GM21367 (cell line): ENCODE measurements at regions not wholly inside any gene's neighbourhood (a gene's known extent, or its start where the extent isn't known, plus 50 kb on each side); places are given as distances from the start of the nearest gene placed in this dataset.

Experiments used
- ATAC-seq: cut with Tn5 transposase; IDR thresholded peaks from one replicate; pipeline ENCODE4 v1.9.1; 2021; ENCODE audit not compliant: unreplicated experiment

DNA sequence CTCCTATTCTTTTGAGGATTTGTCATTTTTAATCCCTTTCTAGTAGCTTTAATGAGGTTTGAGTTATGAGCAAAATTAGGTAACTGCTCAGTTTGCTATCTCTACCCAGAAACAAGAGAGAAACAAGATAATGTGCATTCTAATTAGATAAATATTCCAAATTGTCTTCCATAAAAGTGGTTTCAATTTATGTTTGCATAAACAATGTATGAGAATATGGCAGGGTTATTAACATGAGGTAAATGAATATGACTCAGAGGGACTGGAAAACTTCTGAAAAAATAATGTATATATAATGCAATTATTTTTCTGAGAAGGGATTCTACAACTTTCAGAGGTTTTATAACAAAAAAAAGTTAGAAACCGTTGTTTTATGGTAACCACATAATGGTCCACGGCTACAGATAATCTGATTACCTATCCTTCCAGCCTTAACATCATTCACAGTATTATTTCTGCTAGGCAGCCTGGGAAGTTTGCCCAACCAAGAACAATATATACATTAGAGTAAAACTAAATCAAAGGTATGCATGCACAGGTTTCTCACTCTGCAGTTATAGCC is 101.2 kb downstream of the CRPPA start:
- ATAC-seq: no peak

DNA sequence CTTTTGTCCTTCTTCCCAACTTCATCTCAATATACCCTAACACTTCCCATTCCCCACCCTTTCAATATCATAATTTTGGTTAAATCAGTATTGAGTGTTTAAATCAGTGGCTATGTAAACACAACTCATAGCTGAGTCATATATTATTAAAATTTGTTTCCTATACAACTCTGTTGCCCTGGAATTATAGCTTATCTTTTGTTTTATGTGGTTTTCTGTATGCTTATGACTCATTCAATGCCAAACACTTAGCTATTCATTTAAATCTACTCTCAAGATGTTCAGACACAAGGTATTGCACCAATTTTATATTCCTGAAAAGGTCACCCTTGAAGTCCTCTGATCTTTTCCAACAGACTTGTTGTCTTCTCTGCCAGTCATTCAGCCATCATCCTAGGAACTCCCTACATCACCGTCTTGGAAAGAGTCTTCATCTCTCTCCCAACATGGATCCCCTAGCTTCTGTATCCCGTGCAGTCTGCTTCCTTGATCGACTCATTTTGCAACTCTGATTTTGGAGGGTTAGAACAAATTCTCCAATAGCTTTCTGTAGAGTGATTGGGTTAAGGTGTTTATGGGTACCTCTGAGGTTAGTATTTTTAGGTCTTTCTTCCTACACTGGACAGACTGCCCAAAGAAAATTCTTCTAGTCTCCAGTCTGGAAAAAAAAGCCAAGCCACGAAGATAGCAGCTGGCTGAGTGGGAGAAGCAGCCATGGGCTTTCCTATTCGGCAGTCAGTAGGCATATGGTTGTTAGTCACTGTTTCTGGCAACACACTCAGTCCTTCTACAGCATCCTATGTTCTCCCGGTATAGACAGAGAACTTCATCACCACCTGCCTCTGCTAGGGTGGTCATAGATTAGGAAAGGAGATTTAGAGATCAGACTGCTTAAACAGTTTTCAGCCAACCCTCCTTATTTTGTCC is 102.1 kb downstream of the CRPPA start:
- ATAC-seq: no peak

DNA sequence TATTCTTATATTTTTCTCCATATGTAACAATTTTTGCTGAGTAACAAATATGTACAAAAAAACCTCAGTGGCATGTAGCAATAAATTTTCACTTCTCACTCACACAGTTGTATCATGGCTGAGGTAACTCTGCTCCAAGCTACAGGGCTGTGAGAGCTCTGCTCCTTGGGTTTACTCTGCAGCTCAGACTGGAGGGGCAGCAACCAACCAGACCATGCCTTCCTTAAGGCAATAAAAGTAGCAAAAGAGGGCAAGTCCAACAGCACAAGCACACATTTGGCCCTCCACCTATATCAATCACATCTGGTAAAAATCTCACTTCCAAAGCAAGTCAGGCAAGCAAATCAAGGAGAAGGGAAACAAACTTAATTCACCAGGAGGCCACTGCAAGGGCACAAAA is 102.9 kb downstream of the CRPPA start:
- no peak for ATAC-seq

DNA sequence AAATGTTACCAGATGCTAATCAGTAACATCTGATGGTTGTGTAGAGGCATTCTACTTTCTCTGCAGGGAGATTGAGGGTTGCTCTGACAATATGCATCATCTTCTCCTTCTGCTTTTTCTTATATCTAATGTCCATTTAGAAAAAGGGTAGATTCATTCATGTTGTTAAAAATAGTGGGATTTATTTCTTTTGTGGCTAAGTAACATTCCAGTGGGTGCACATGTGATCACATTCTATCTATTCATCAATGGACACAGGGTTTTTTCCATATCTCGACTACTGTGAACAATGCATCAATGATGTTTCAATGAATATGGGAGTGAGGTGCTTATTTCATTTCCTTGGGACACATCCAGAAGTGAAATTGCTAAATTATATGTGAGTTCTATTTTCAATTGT is 103.9 kb downstream of the CRPPA start:
- ATAC-seq: no peak

DNA sequence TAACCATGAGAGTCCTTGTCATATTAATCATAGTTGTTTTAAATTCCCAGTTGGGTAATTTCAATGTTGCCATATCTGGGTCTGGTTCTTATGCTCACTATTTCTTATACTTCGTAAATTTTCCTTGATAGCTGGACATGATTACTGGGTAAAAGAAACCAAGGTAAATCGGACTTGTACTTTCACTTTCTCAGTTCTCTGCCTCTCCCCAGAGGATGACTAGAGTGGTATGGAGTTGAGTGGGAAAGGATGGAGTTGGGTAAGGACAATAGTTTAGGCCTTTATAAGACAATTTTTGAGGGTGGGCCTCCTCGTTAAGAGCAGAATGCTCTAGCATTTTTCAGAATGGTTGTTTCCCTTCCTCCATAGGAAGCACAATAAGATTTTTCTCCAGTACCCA is 106.1 kb downstream of the CRPPA start:
- no peak for ATAC-seq

DNA sequence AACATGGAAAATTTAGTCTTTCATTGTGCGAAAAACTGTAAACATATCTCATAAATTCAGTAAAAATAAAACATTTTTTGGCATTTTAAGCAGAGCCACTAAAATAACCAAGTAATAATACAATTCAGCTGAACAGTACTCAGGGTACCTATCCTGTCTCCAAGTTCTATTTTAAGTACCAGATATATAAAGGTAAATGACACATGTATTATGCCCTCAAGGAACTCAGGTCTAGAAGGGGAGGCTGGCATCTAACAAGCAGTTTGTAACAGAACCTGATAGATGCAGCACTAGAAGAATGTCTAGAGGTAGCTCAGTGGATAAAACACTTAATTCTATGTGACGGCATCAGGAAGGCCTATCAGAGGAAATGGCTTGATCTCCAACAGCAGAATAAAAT is 112.2 kb downstream of the CRPPA start:
- no peak for ATAC-seq

DNA sequence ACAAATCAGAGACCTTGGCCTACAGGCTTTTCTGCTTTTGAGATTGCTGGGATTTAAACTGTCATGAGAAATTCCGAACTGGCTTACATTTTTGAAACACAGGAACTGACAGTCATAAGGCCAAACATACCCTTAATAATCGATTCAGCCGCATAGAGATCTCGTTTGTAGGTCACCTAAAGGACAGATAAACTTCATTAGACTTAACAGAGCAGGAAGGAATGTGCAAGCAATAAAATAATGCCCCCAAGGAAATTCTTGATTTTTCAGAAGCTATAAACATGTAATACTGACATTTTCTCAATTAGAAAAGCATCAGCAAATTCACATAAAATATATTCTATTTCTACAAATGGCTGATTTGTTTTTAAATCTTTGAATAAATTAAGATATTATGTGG is 120.0 kb downstream of the CRPPA start:
- ATAC-seq: no peak

DNA sequence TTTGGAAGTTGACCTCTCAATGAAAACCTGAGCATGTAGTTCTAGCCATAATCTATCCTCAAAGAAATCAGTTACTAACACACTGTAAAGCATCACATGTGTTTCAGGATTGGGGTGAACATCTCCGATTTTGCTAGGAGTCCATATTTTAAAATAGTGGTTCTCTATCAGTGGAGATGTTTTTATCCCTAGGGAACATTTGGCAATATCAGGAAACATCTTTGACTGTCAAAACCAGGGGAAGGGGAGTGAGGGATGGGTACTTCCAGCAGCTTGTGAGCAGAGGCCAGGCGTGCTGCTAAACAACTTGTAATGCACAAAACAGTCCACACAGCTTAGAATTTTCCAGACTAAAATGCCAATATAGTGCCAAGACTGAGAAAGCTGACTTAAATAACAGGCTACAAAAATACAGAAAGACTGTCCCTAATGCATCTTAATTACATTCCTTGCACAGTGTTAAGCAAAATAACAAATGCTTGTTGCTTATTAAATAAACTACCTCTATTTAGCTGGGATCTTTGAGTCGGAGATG is 120.9 kb downstream of the CRPPA start:
- no peak for ATAC-seq

DNA sequence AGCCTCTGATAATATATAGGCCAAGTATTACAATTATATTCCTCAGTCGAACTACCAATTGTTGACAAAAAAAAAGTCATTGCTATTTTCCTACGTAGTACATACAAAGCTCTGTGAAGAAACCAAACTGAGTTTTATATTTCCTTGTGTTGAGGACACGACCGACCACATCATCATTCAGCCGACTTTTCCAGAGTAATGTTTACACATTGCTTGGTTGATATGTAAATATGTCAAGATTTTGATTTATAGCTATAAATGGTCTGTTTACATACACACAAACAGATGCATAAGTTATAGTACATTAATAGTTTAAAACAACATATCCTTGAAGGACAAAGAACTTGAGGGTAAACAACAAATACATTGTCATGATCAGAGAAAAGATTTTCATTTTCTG is 121.5 kb downstream of the CRPPA start:
- no peak for ATAC-seq

DNA sequence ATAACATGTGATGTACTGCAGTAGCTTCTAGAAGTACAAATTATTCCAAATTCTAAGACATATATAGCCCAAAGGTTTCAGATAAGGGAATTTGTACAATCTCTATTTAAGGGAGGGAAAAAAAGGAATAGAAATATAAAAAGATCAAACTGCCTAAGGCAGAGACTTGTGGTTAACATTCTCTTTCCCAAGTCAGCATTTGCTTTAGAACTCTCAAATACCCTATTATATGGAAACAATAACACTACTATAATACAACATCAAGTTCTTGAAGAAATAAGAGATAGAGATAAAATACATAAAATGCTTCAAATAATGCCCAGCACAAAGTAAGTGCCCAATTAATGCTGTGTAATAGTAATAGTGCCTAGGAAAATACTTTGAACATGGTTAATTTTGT is 123.1 kb downstream of the CRPPA start:
- no peak for ATAC-seq

DNA sequence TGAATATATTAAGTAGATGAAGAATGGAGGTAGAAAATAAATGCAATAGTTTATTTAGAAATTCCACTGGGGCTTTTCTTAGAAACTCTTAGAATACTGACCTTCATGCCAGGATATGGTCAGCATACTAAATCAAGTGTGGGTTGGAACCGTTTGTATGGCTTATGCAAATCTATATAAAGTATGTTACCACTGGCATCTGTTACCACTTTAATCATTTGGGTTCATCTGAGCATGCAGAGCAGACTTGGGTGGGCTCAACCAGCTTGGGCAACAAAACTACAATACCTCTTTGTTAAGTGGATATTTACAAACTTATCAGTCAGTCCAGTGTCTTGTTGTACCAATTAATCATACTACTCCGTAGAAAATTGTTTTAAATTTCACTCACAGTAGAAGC is 125.8 kb downstream of the CRPPA start:
- no peak for ATAC-seq

DNA sequence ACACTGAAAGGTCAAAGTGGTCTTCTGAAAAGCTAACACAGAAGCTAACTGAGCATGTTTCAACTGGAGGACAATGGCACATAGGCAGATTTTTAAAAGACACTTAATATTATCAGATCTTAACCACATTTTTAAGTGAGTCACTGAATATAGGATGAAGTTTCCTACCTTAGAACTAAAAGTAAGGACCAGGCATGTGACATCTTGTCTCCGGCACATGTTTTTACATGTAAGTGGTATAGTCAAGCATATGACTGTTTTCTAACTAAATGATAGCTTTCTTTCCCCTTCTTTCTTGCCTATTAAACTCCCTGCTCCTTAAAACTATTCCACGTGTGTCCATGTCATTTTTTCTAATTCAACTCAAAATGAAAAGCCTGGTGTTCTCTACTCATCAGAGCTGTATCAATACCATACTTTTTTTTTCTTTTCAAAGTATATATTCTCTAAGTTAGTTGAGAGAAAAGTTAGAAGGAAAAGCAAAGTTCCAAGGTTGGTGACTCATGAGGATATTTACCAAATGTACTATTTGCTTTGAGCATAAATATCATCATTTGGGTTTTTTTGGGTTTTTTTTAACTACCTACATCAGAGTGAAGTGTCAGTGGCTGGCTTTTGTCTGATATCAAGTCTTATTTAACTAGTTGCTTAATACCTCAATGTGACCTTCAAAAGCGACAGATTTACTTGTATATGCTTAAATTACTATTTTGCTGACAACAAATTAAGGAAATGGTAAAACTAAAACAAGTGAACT is 127.5 kb downstream of the CRPPA start:
- no peak for ATAC-seq

DNA sequence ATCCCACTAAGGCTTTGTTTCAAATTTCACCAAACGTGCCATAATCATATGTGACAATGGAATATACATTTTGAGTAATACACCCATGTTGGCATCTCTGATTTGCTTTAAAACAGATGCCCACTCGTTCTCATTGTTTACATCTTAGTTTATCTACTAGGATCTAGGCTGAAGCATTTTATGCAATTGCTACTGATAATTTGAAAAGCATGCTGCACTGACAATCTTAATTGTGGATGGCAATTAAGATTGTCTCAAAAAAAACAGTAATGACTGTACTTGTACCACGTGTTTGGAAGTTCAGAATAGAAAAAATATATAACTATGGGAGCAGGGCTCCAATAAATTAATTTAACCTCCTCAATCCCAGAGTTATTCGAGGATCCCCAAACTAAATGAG is 136.8 kb downstream of the CRPPA start:
- no peak for ATAC-seq

DNA sequence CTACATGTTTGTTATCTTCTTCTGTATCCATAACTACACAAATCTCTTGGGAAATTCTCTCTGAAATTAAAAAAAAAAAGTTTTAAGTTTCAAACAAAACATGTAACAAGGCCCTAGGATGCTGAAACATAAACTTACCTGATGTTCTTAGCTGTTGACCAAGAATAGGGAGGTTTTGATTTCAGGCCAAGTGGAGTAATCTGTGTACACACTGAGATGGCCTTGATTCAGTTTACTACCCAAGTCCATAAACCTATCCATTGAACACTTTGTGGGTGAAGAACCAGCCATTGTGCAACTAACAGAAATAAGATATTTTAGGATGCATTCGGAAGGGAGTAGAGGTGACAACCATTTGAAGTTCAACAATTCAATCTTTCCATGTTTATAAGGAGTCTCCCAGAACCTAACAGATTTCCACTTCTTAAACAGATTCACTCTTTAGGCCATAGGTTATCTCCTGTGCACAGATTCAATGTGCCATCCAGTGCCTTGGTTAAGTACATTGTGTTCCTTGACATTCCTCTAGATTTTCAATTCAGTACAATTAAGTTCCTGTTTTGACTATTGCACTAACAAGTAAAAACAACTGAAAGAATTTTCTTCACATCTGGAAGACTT is 143.1 kb downstream of the CRPPA start:
- ATAC-seq: no peak

DNA sequence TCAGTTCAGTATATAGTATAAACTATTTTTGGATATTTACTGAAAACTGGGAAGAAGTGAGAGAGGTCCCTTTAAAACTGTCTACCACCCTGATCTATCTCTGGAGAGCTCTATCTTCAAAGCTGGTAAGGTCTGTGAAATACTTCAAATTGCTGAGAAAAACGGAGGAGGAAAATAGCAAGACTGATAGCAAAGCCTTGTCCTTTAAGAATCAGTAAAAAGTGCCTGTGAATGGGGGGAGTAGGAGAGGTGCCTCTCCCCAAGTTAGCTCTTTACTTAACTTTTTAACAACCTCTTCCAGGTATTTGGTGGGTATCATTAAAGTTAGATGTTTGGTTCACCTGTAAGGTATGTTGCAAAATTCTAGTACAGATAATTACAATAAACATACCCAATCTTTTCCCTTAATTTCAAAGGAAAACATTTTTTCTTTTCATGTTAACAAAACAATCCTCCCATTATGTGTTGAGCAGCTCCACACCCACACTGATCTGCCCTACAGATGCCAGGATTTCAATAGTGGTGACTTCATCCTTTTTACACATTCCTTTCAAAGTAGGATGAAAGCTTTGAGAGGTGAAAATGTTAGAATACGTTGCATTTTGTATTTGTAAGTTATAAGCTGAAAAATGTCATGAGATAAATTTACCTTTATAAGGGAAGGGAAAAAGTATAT is 149.2 kb downstream of the CRPPA start:
- no peak for ATAC-seq

DNA sequence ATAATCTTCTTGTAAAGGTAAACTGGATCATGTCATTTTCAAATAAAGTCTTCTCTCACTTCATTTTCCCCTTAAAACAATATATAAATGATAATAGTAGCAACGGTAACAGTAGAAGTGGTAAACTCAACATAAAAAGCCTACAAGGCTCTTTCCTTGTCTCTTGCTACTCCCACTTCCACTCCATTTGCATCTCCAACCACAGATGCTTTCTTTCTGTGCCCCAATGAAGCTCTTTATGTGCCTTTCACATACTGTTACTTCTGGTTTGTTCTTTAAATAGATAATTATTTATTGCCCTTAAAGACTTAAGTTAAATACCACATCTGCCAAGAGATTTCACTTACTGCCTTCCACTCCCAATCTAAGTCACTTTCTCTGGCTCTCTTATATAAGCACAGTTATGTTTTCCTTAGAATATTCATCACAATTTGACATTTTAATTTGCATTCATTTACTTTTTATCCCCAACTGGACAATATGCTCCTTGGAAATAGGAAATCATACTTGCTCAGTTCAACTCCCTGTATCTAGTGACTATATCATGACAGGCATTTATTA is 149.9 kb downstream of the CRPPA start:
- ATAC-seq: no peak

DNA sequence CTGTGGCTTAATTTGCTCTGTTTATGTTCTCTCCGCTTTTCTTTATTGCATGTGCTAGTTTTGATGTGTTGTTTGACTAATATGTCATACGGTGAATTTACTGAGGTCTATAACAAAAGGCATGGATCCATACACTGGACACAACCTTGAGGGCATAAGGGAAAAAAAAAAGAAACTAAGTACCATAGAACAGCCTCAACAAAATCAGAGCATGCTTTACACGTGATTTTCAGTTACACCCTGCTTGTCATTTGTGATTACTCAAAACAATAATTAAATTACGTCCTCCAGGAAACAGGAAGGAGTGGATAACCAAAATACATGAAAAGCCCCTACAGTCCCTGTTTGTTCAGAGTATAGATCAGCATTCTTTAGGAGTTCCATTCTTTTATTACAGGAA is 150.5 kb downstream of the CRPPA start:
- no peak for ATAC-seq

DNA sequence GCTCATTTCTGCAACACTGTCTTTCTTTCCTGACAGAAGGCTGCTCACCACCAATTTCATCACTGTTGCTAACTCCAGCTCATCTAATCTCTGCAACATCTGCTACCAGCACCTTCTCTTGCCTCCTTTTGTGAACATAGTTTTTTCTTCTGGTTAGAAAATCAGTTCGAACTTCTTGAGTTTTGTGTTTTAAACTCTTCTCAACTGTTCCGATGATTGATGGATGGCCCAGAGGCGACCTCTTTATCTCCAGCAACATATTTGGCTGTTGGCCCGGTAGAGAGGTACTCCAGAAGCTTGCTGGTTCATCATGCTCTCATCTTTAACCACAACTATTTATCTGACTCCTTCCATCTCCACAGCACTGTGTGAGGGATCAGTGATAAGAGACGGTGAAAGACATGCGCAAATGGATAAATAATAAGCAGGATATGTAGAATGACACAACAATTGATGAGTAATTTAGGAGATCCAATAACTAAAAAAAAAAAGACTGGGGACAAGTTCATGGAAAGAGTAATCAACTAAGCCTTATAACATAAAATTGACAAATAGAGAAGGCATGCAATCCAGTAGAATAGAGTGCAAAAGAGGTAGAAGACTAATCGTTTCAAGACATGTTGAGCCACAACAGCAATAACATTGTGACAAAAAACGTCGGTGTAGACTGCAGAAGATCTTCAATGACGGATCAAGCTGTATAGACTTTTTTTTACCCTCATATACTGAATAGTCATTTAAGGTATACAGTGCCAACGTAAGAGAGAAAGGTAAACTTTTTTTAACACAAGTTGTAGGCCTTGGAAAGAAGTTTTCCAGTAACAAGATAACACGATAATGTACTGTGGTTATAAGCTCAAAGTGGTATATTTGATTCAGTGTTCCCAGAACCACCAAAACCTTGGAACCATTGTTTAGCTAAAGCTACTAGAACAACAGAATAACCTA is 152.2 kb downstream of the CRPPA start:
- no peak for ATAC-seq
